Mesenchymal stem cell (in vitro differentiated cells and primary cell): ENCODE measurements at regions not wholly inside any gene's neighbourhood (a gene's known extent, or its start where the extent isn't known, plus 50 kb on each side); places are given as distances from the start of the nearest gene placed in this dataset.

Experiments used
- DNase-seq: peaks from one replicate; pipeline ENCODE4 v3.0.0-alpha.2; 2013
- H2AFZ ChIP-seq: one replicate; pipeline ENCODE4 v1.6.1; 2013; ENCODE audit warnings: low read depth, mild to moderate bottlenecking, control low read depth, inconsistent platforms, low read length, moderate library complexity
- H2AK5ac ChIP-seq: 2 replicates; pipeline ENCODE4 v1.6.1; 2013; ENCODE audit warnings: low read length, moderate library complexity, mild to moderate bottlenecking, inconsistent platforms; ENCODE audit not compliant: severe bottlenecking
- H2BK120ac ChIP-seq: one replicate; pipeline ENCODE4 v1.6.1; 2013; ENCODE audit warnings: low read depth, mild to moderate bottlenecking, inconsistent platforms, low read length, moderate library complexity
- H2BK12ac ChIP-seq, 2 experiments: one replicate each; pipeline ENCODE4 v1.6.1; 2013; ENCODE audit warnings: inconsistent platforms in 2 of 2, low read length in 2 of 2, mild to moderate bottlenecking in 2 of 2, moderate library complexity in 2 of 2, control low read depth in 1 of 2
- H2BK15ac ChIP-seq: one replicate; pipeline ENCODE4 v1.6.1; 2013; ENCODE audit warnings: mild to moderate bottlenecking, low read depth, inconsistent platforms; ENCODE audit not compliant: poor library complexity, severe bottlenecking
- H2BK5ac ChIP-seq: 2 replicates; pipeline ENCODE4 v1.6.1; 2013; ENCODE audit warnings: low read depth, mild to moderate bottlenecking, low read length, control low read depth, inconsistent platforms; ENCODE audit not compliant: poor library complexity, severe bottlenecking
- H3K14ac ChIP-seq, 2 experiments: one replicate each; pipeline ENCODE4 v1.6.1; 2013; ENCODE audit warnings: inconsistent platforms in 2 of 2, low read length in 2 of 2, control low read depth in 1 of 2, mild to moderate bottlenecking in 1 of 2, moderate library complexity in 1 of 2
- H3K18ac ChIP-seq, 2 experiments: one replicate each; pipeline ENCODE4 v1.6.1; 2013; ENCODE audit warnings: inconsistent platforms in 2 of 2, low read length in 2 of 2, control low read depth in 1 of 2, low read depth in 1 of 2, mild to moderate bottlenecking in 1 of 2
- H3K23ac ChIP-seq, 2 experiments: one replicate each; pipeline ENCODE4 v1.6.1; 2013; ENCODE audit warnings: inconsistent platforms in 2 of 2, low read length in 2 of 2, mild to moderate bottlenecking in 2 of 2, moderate library complexity in 2 of 2, control low read depth in 1 of 2
- H3K27ac ChIP-seq: 2 replicates; pipeline ENCODE4 v1.5.1; 2013; ENCODE audit warnings: mild to moderate bottlenecking, moderate library complexity, low read length, control low read depth, inconsistent platforms; ENCODE audit not compliant: poor library complexity, severe bottlenecking
- H3K27me3 ChIP-seq, 2 experiments: 2 replicates each; pipeline versions ENCODE4 v1.6.1 to v1.7.0; 2013; ENCODE audit warnings: low read length in 2 of 2, mild to moderate bottlenecking in 2 of 2, moderate library complexity in 2 of 2, control low read depth in 1 of 2, inconsistent platforms in 1 of 2; ENCODE audit not compliant: control insufficient read depth in 1 of 2, insufficient read depth in 1 of 2
- H3K36me3 ChIP-seq, 2 experiments: 2 replicates each; pipeline versions ENCODE4 v1.6.1 to v1.7.0; 2013; ENCODE audit warnings: low read length in 2 of 2, control low read depth in 1 of 2, inconsistent platforms in 1 of 2, low read depth in 1 of 2, mild to moderate bottlenecking in 1 of 2; ENCODE audit not compliant: insufficient read depth in 2 of 2, control insufficient read depth in 1 of 2
- H3K4ac ChIP-seq, 2 experiments: one replicate each; pipeline ENCODE4 v1.6.1; 2013; ENCODE audit warnings: inconsistent platforms in 2 of 2, low read length in 2 of 2, mild to moderate bottlenecking in 2 of 2, moderate library complexity in 2 of 2, control low read depth in 1 of 2, low read depth in 1 of 2
- H3K4me1 ChIP-seq: 2 replicates; pipeline ENCODE4 v1.6.1; 2013; ENCODE audit warnings: low read depth, low read length, control low read depth; ENCODE audit not compliant: control insufficient read depth, insufficient read depth
- H3K4me2 ChIP-seq: 2 replicates; pipeline ENCODE4 v1.6.1; 2013; ENCODE audit warnings: low read length, mild to moderate bottlenecking, inconsistent platforms; ENCODE audit not compliant: poor library complexity, severe bottlenecking
- H3K4me3 ChIP-seq, 2 experiments: 2 replicates each; pipeline versions ENCODE4 v1.5.1 to v1.7.0; 2013; ENCODE audit warnings: low read length in 2 of 2, mild to moderate bottlenecking in 2 of 2, control low read depth in 1 of 2, low read depth in 1 of 2; ENCODE audit not compliant: insufficient read depth in 1 of 2
- H3K79me1 ChIP-seq: replicated peaks from 2 replicates; pipeline ENCODE4 v1.6.1; 2013; ENCODE audit warnings: mild to moderate bottlenecking, control low read depth, low read length, inconsistent platforms; ENCODE audit not compliant: poor library complexity, severe bottlenecking
- H3K9ac ChIP-seq: 2 replicates; pipeline ENCODE4 v1.7.0; 2013; ENCODE audit warnings: mild to moderate bottlenecking, low read length, moderate library complexity
- H3K9me3 ChIP-seq: 2 replicates; pipeline ENCODE4 v1.7.0; 2013; ENCODE audit warnings: mild to moderate bottlenecking, low read length; ENCODE audit not compliant: control insufficient read depth
- H4K8ac ChIP-seq: one replicate; pipeline ENCODE4 v1.6.1; 2013; ENCODE audit warnings: inconsistent platforms, mild to moderate bottlenecking, low read length, moderate library complexity
- H4K91ac ChIP-seq: one replicate; pipeline ENCODE4 v1.6.1; 2013; ENCODE audit warnings: mild to moderate bottlenecking, low read length, inconsistent platforms
- WGBS: methylation state at CpG from one replicate; pipeline ENCODE4 v1.1.7; 2013; ENCODE audit warnings: mixed read lengths; 5-methylcytosine and 5-hydroxymethylcytosine counted together

DNA sequence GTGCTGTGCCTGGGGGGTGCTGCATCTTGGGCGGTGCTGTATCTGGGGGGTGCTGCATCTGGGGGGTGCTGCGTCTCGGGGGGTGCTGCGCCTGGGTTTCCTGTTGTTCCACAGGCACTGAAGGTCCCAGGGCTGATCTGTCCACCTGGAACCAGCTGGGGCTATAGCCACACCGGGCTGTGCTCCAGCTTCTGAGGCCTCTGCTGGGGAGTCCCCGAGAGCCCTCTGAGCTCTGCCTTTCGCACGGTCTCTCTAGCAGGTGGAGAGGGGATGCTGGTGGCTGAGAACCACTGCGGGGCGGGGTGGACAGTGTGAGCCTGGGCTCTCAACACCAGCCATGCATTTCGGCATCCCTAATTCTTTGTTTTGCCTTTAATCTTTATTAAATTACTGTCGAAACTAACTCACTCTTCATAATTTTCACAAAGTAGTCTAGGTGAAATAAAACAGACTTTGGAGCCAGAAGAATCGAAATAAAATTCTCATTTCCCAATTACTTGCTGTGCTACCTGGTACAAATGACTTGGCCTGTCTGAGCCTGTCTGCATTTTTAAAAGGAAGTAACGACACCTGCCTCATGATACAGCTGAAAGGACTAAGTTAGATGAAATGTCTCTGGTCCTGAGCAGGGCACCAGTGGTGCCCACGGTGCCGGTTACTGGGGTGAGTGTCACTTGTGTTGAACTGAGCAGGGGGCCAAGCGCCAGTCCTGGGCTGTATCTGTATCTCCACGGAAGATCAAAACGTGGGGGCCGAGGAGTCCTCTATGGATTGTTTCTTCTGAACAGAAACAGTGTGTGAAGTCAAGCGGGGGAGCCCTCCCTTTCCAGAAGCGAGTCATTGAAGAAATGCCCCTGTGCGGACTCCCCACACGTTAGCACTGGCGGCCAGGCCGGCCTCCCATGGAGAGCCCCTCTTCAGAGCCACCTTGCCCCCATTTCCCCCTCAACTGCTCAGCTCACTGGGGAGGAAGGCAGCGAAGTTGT is 142.0 kb downstream of the ASB1 start:
- Histone ChIP-seq H3K14ac (no peak overlapping the region), H3K9ac (no peak overlapping the region)
- 92% methylated on average over 20 of the region's 27 CpGs for WGBS

DNA sequence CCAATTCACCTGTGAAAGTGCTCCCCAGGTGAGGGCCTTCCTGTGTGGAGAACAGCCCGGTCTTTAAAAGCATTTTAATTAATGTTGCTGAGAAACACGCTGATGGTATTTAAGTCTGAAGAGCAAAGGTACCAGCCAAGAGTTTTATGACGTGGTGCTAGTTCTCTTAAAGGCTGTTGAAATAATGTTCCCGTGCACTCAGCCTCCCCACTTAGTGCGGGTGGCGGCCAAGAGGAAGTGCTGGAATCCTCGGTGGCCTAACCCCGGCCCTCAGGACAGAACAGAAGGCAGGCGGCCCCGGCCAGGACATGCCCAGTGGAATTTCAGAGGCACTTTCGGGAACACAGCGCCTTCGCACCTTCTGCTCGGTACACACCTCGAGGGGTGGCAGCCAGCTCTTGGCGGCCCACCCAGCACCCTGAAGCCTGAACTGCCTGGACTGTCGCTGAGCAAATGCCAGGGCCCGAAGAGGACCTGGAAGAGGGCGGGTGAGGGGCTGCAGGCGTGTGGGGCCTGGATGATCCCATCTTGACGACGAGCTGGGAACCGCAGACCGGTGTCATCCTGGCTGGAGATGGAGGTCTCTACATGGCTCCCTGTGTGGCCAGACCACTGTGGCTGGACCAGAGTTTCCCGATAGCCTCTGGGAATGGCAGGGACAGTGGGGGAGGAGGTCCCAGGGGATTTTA is 142.9 kb downstream of the ASB1 start:
- Histone ChIP-seq H2BK15ac (no peak overlapping the region), H4K91ac (peak overlapping the region; percentile 32), H2AFZ (no peak overlapping the region), H3K27ac (no peak overlapping the region), H3K4me1 (no peaks in the 10 kb centered on the region), H3K79me1 (no peaks in the 10 kb centered on the region), H3K9me3 (no peaks in the 10 kb centered on the region), H3K36me3 (no peaks in the 10 kb centered on the region), H3K27me3 (peaks cover 0 to 7% of the 10 kb centered on the region in 2 experiments), H2BK5ac (no peak overlapping the region), H3K4me3 (no peak overlapping the region), H4K8ac (no peak overlapping the region), H3K14ac (no peak overlapping the region), H3K23ac (no peak overlapping the region), H2AK5ac (no peak overlapping the region), H2BK12ac (no peak overlapping the region), H3K4me2 (no peak overlapping the region), H2BK120ac (no peak overlapping the region), H3K4ac (no peak overlapping the region), H3K9ac (no peak overlapping the region), H3K18ac (no peak overlapping the region)
- DNase-seq: no peak
- WGBS: 82% methylated on average over 25 of the region's 25 CpGs

More for the DNA sequence above, 142.0 kb downstream of the ASB1 start:
- Histone ChIP-seq H3K4ac (no peak overlapping the region), H3K4me2 (no peak overlapping the region), H3K79me1 (no peaks in the 10 kb centered on the region), H2AK5ac (no peak overlapping the region), H3K18ac (no peak overlapping the region), H3K4me3 (no peak overlapping the region), H2AFZ (no peak overlapping the region), H3K23ac (no peak overlapping the region), H3K27ac (no peak overlapping the region), H4K8ac (no peak overlapping the region), H3K4me1 (no peaks in the 10 kb centered on the region), H3K36me3 (no peaks in the 10 kb centered on the region), H2BK5ac (no peak overlapping the region), H4K91ac (no peak overlapping the region), H2BK12ac (no peak overlapping the region), H2BK15ac (no peak overlapping the region), H3K27me3 (peaks cover 0 to 11% of the 10 kb centered on the region in 2 experiments), H3K9me3 (no peaks in the 10 kb centered on the region), H2BK120ac (no peak overlapping the region)
- no peak for DNase-seq

- no peak overlapping the region for H3K14ac ChIP-seq
- H2BK5ac ChIP-seq: no peak overlapping the region
- no peak overlapping the region for H3K4me3 ChIP-seq
- no peak overlapping the region for H3K18ac ChIP-seq
- H3K36me3 ChIP-seq: no peaks in the 10 kb centered on the region
- no peak overlapping the region for H2BK15ac ChIP-seq
- H3K4me2 ChIP-seq: no peak overlapping the region
- WGBS: 79% methylated on average over 10 of the region's 10 CpGs
- H2AFZ ChIP-seq: no peak overlapping the region
- no peak overlapping the region for H3K27ac ChIP-seq
- H3K9me3 ChIP-seq: no peaks in the 10 kb centered on the region
- no peaks in the 10 kb centered on the region for H3K4me1 ChIP-seq
- no peak overlapping the region for H3K9ac ChIP-seq
- H3K4ac ChIP-seq: no peak overlapping the region
- H2BK120ac ChIP-seq: no peak overlapping the region
- H3K79me1 ChIP-seq: no peaks in the 10 kb centered on the region
- no peak overlapping the region for H3K23ac ChIP-seq
- no peak overlapping the region for H4K8ac ChIP-seq
- no peak overlapping the region for H2BK12ac ChIP-seq
- DNase-seq: no peak
- peaks cover 0 to 7% of the 10 kb centered on the region in 2 experiments for H3K27me3 ChIP-seq
- no peak overlapping the region for H4K91ac ChIP-seq
- H2AK5ac ChIP-seq: no peak overlapping the region
Measured at GRCh38 chr2:238570391-238570790, 143.7 kb downstream of the ASB1 start.

DNA sequence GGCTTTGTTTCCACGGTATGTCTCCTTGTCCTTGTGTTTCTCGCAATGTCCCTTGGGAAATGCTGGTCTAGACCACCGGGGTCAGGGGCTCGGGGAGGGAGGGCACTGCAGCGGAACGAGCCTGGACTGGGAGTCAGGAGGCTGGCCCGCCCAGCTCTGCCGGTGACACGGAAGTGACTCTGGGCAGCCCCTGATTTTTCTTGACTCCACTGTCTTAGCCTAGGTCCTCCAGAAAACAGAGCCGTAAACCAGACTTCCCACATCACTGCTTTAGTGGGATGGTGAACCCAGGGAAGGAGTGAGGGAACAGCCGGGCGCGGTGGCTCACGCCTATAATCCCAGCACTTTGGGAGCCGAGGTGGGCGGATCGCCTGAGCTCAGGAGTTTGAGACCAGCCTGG is 144.2 kb downstream of the ASB1 start:
- no peak overlapping the region for H2BK15ac ChIP-seq

More for the DNA sequence above, 144.2 kb downstream of the ASB1 start:
- Histone ChIP-seq H3K23ac (no peak overlapping the region), H3K27ac (no peak overlapping the region), H3K4me2 (no peak overlapping the region), H3K36me3 (no peaks in the 10 kb centered on the region), H3K4ac (no peak overlapping the region), H3K79me1 (no peaks in the 10 kb centered on the region), H3K14ac (no peak overlapping the region), H3K18ac (no peak overlapping the region), H2AK5ac (no peak overlapping the region), H3K9me3 (no peaks in the 10 kb centered on the region), H3K4me3 (no peak overlapping the region), H2BK120ac (no peak overlapping the region), H3K27me3 (peaks cover 4 to 12% of the 10 kb centered on the region in 2 experiments), H3K4me1 (no peaks in the 10 kb centered on the region), H2BK5ac (no peak overlapping the region), H2BK12ac (no peak overlapping the region), H4K91ac (no peak overlapping the region), H4K8ac (no peak overlapping the region), H2AFZ (no peak overlapping the region), H3K9ac (no peak overlapping the region)
- WGBS: 87% methylated on average over 17 of the region's 17 CpGs
- DNase-seq: no peak
